Transverse colon (tissue), 4 donors: ENCODE measurements at regions not wholly inside any gene's neighbourhood (a gene's known extent, or its start where the extent isn't known, plus 50 kb on each side); places are given as distances from the start of the nearest gene placed in this dataset.
"Not testable (repeated sequence)": the region's sequence is repeated elsewhere in the genome, so short reads cannot be mapped to it uniquely, and the experiment has no call there.

Source experiments
- DNase-seq: peaks from one replicate; pipeline ENCODE4 v3.0.0-alpha.2; 2019
- H3K27ac ChIP-seq, 4 donors: fragments of 200-600 bp; sonication (generic); 2 replicates each; pipeline ENCODE4 v1.5.1; 2016 to 2018; ENCODE audit warnings: inconsistent platforms in 4 of 4
- H3K27me3 ChIP-seq: fragments of 200-600 bp; sonication (generic); 2 replicates; pipeline ENCODE4 v1.5.1; 2017; ENCODE audit warnings: inconsistent platforms
- H3K36me3 ChIP-seq, 4 donors: fragments of 200-600 bp; sonication (generic); 2 replicates each; pipeline ENCODE4 v1.5.1; 2017 to 2019; ENCODE audit warnings: inconsistent platforms in 4 of 4
- H3K4me1 ChIP-seq, 4 donors: fragments of 200-600 bp; sonication (generic); 2 replicates each; pipeline ENCODE4 v1.5.1; 2017 to 2020; ENCODE audit warnings: inconsistent platforms in 4 of 4
- H3K4me3 ChIP-seq, 4 donors: fragments of 200-600 bp; sonication (generic); 1 replicate in 1 of 4; 2 replicates in 3 of 4; pipeline versions ENCODE4 v1.5.1 to v1.6.1; 2017 to 2019; ENCODE audit warnings: inconsistent platforms in 4 of 4
- H3K9me3 ChIP-seq, 2 donors: fragments of 200-600 bp; sonication (generic); 2 replicates each; pipeline ENCODE4 v1.5.1; 2017 to 2019; ENCODE audit warnings: inconsistent platforms in 2 of 2
- CTCF ChIP-seq, 5 experiments: fragments of 200-600 bp in 3 of 5; fragments of 450-650 bp in 2 of 5; sonication (generic) in 3 of 5; IDR thresholded peaks; 1 replicate in 2 of 5; 2 replicates in 3 of 5; pipeline ENCODE4 v1.5.1; 2016 to 2017; ENCODE audit warnings: antibody characterized with exemption in 5 of 5, inconsistent platforms in 3 of 5, mild to moderate bottlenecking in 2 of 5, moderate library complexity in 1 of 5
- EP300 ChIP-seq: sonication (generic); formaldehyde crosslinking; IDR thresholded peaks from one replicate; pipeline ENCODE4 v1.6.1; 2017; ENCODE audit warnings: antibody characterized with exemption, low read depth
- POLR2A ChIP-seq: fragments of 450-650 bp; IDR thresholded peaks from one replicate; pipeline ENCODE4 v1.6.1; 2016; ENCODE audit warnings: antibody characterized with exemption, mild to moderate bottlenecking, moderate library complexity
- POLR2AphosphoS5 ChIP-seq, 3 donors: sonication (generic); formaldehyde crosslinking; IDR thresholded peaks; one replicate each; pipeline ENCODE4 v1.6.1; 2016; ENCODE audit warnings: antibody characterized with exemption in 3 of 3
- WGBS, 2 donors: methylation state at CpG; one replicate each; pipeline ENCODE4 v1.1.5; 2018; ENCODE audit warnings: low coverage in 1 of 2; 5-methylcytosine and 5-hydroxymethylcytosine counted together
- in situ Hi-C, 4 donors: fragments of 200-750 bp; cut with MboI; loops; one replicate each; pipeline versions ENCODE4 v1.15.0 to v1.15.1; 2017; ENCODE audit warnings: low sequenced_read_pairs in 3 of 4, low pct_ligation_motif_present in 1 of 4, low pct_unique_long_range_greater_than_20kb in 1 of 4
- intact Hi-C: fragments of 100-400 bp; cut with DNase I; formaldehyde crosslinking; loops from one replicate; pipeline ENCODE4 v1.15.1; 2023; ENCODE audit warnings: low total_unique reads

GRCh38 chr4:175330652-175331051, 412.5 kb downstream of the ADAM29 start:
- Histone ChIP-seq H3K27ac (no peak overlapping the region), H3K36me3 (no peaks in the 10 kb centered on the region), H3K27me3 (no peaks in the 10 kb centered on the region), H3K4me1 (no peaks in the 10 kb centered on the region), H3K4me3 (no peak overlapping the region), H3K9me3 (no peaks in the 10 kb centered on the region)
- intact Hi-C loops (no loop called here), in situ Hi-C loops (no loop called here)
- WGBS, 2 donors = 78 to 80% methylated on average over 2 of the region's 2 CpGs
- TF ChIP-seq EP300 (no peak), POLR2AphosphoS5 (IDR thresholded peaks at IDR 0.05) (no peak), POLR2A (no peak), CTCF (IDR thresholded peaks at IDR 0.05) (no peak)
- DNase-seq = no peak

- no peaks in the 10 kb centered on the region for H3K36me3 ChIP-seq
- TF ChIP-seq EP300 = no peak
- no peak for TF ChIP-seq CTCF (IDR thresholded peaks at IDR 0.05)
- TF ChIP-seq POLR2AphosphoS5 (IDR thresholded peaks at IDR 0.05) = no peak
- no peak for TF ChIP-seq POLR2A
- DNase-seq = no peak
- no peaks in the 10 kb centered on the region for H3K9me3 ChIP-seq
- in situ Hi-C loops (no loop called here), intact Hi-C loops (no loop called here)
- H3K27me3 ChIP-seq = no peaks in the 10 kb centered on the region
- H3K4me3 ChIP-seq = no peak overlapping the region
- no peak overlapping the region for H3K27ac ChIP-seq
- no peaks in the 10 kb centered on the region for H3K4me1 ChIP-seq
Observed at GRCh38 chr4:175335331-175335730, 417.2 kb downstream of the ADAM29 start.

GRCh38 chr4:175336570-175336969, 418.4 kb downstream of the ADAM29 start:
- H3K36me3 ChIP-seq, H3K4me1 ChIP-seq, DNase-seq, intact Hi-C loops, in situ Hi-C loops, H3K9me3 ChIP-seq, H3K4me3 ChIP-seq, H3K27me3 ChIP-seq, H3K27ac ChIP-seq: not testable (repeated sequence)
- WGBS, 2 donors = 96% methylated on average over 5 of the region's 5 CpGs

- Histone ChIP-seq H3K4me3 (no peak overlapping the region), H3K36me3 (no peaks in the 10 kb centered on the region), H3K27ac (no peak overlapping the region), H3K27me3 (no peaks in the 10 kb centered on the region), H3K9me3 (peaks cover 0 to 4% of the 10 kb centered on the region in 2 donors), H3K4me1 (no peaks in the 10 kb centered on the region)
- DNase-seq = no peak
- in situ Hi-C loops (no loop called here), intact Hi-C loops (no loop called here)
- no peak for TF ChIP-seq EP300
- TF ChIP-seq POLR2A = no peak
- TF ChIP-seq POLR2AphosphoS5 (IDR thresholded peaks at IDR 0.05) = no peak
- TF ChIP-seq CTCF (IDR thresholded peaks at IDR 0.05) = no peak
- 80 to 100% methylated on average over 1 of the region's 1 CpG for WGBS, 2 donors
Observed at GRCh38 chr4:175339100-175339707, 421.0 kb downstream of the ADAM29 start.

- peaks cover 0 to 8% of the 10 kb centered on the region in 2 donors for H3K9me3 ChIP-seq
- 56 to 66% methylated on average over 2 of the region's 2 CpGs for WGBS, 2 donors
- H3K27me3 ChIP-seq = no peaks in the 10 kb centered on the region
- intact Hi-C loops = no loop called here
- no peak overlapping the region for H3K4me3 ChIP-seq
- no peaks in the 10 kb centered on the region for H3K4me1 ChIP-seq
- no peaks in the 10 kb centered on the region for H3K36me3 ChIP-seq
- no peak overlapping the region for H3K27ac ChIP-seq
- no peak for DNase-seq
- TF ChIP-seq CTCF (IDR thresholded peaks at IDR 0.05) (no peak), EP300 (no peak), POLR2A (no peak), POLR2AphosphoS5 (IDR thresholded peaks at IDR 0.05) (no peak)
- in situ Hi-C loops = no loop called here
Observed at GRCh38 chr4:175341203-175341755, 423.1 kb downstream of the ADAM29 start.
